WTC11 (cell line): ENCODE measurements at regions not wholly inside any gene's neighbourhood (a gene's known extent, or its start where the extent isn't known, plus 50 kb on each side); places are given as distances from the start of the nearest gene placed in this dataset.

Source experiments
- ATAC-seq: fragments of 200-7000 bp; cut with Tn5 transposase; 2 replicates; pipeline ENCODE4 v1.10.0; 2021; ENCODE audit warnings: mild to moderate bottlenecking, moderate library complexity
- CTCF ChIA-PET: fragments of 300-600 bp; sonication (Branson Sonifier 250); formaldehyde crosslinking; loops from one replicate; lab custom pipeline; 2021; ENCODE audit warnings: antibody characterized with exemption; lab: Charles Lee
- POLR2A ChIA-PET: fragments of 350-600 bp; sonication (Branson Sonifier 250); formaldehyde crosslinking; loops from one replicate; lab custom pipeline; 2021; ENCODE audit warnings: antibody characterized with exemption; lab: Charles Lee
- DNase-seq: peaks from one replicate; pipeline ENCODE4 v3.0.0; 2021; ENCODE audit warnings: low spot score
- H3K27ac Mint-ChIP-seq: 2 replicates; pipeline ENCODE4 v1.8.0; 2021; ENCODE audit warnings: mixed read lengths
- H3K27me3 Mint-ChIP-seq: 2 replicates; pipeline ENCODE4 v1.8.0; 2021; ENCODE audit warnings: low read depth, mild to moderate bottlenecking, moderate library complexity, mixed read lengths
- H3K36me3 Mint-ChIP-seq: 2 replicates; pipeline ENCODE4 v1.8.0; 2021; ENCODE audit warnings: mixed read lengths
- H3K4me1 Mint-ChIP-seq: 2 replicates; pipeline ENCODE4 v1.8.0; 2022; ENCODE audit warnings: mixed read lengths
- H3K4me3 Mint-ChIP-seq: 2 replicates; pipeline ENCODE4 v1.8.0; 2021; ENCODE audit warnings: mild to moderate bottlenecking, moderate library complexity, mixed read lengths
- H3K9me3 Mint-ChIP-seq: 2 replicates; pipeline ENCODE4 v1.8.0; 2021; ENCODE audit warnings: mixed read lengths
- CREB1 ChIP-seq: sonication (generic); formaldehyde crosslinking; IDR thresholded peaks from 2 replicates; pipeline ENCODE4 v1.8.0; 2023; ENCODE audit warnings: mild to moderate bottlenecking, missing genetic modification reagents
- FOXJ3 ChIP-seq: sonication (generic); formaldehyde crosslinking; IDR thresholded peaks from 2 replicates; pipeline ENCODE4 v1.9.0; 2021; ENCODE audit warnings: missing genetic modification reagents, mild to moderate bottlenecking, borderline replicate concordance
- GABPB1 ChIP-seq: sonication (generic); formaldehyde crosslinking; IDR thresholded peaks from 2 replicates; pipeline ENCODE4 v1.8.1; 2023; ENCODE audit warnings: mild to moderate bottlenecking, missing genetic modification reagents
- JUN ChIP-seq: sonication (generic); formaldehyde crosslinking; IDR thresholded peaks from 2 replicates; pipeline ENCODE4 v1.8.0; 2023; ENCODE audit warnings: mild to moderate bottlenecking, missing genetic modification reagents
- NR1H2 ChIP-seq: sonication (generic); formaldehyde crosslinking; IDR thresholded peaks from 2 replicates; pipeline ENCODE4 v1.9.0; 2021; ENCODE audit warnings: mild to moderate bottlenecking, moderate library complexity, missing genetic modification reagents
- OVOL2 ChIP-seq: fragments of 250-450 bp; sonication (Bioruptor Pico); IDR thresholded peaks from 2 replicates; pipeline ENCODE4 v1.9.0; 2021; ENCODE audit warnings: mild to moderate bottlenecking, borderline replicate concordance
- RORB ChIP-seq: fragments of 250-450 bp; sonication (Bioruptor Pico); IDR thresholded peaks from 2 replicates; pipeline ENCODE4 v1.9.0; 2021; ENCODE audit warnings: mild to moderate bottlenecking
- SMAD4 ChIP-seq: sonication (generic); formaldehyde crosslinking; IDR thresholded peaks from 2 replicates; pipeline ENCODE4 v1.8.0; 2022; ENCODE audit warnings: mild to moderate bottlenecking, missing genetic modification reagents
- TEAD4 ChIP-seq: sonication (generic); formaldehyde crosslinking; IDR thresholded peaks from 2 replicates; pipeline ENCODE4 v1.8.0; 2022; ENCODE audit warnings: mild to moderate bottlenecking, missing genetic modification reagents
- ZNF423 ChIP-seq: fragments of 250-450 bp; sonication (Bioruptor Pico); IDR thresholded peaks from 2 replicates; pipeline ENCODE4 v2.1.2; 2022; ENCODE audit warnings: mild to moderate bottlenecking, moderate library complexity
- TF ChIP-seq, protein P1 (sequence below): sonication (generic); formaldehyde crosslinking; IDR thresholded peaks from 2 replicates; pipeline ENCODE4 v1.8.1; 2023; ENCODE audit warnings: mild to moderate bottlenecking, missing genetic modification reagents, moderate library complexity
- TF ChIP-seq, protein P2 (sequence below): sonication (generic); formaldehyde crosslinking; IDR thresholded peaks from 2 replicates; pipeline ENCODE4 v1.8.0; 2023; ENCODE audit warnings: missing genetic modification reagents, mild to moderate bottlenecking, borderline replicate concordance
- TF ChIP-seq, protein P3 (sequence below): sonication (generic); formaldehyde crosslinking; IDR thresholded peaks from 2 replicates; pipeline ENCODE4 v1.8.0; 2022; ENCODE audit warnings: missing genetic modification reagents

DNA sequence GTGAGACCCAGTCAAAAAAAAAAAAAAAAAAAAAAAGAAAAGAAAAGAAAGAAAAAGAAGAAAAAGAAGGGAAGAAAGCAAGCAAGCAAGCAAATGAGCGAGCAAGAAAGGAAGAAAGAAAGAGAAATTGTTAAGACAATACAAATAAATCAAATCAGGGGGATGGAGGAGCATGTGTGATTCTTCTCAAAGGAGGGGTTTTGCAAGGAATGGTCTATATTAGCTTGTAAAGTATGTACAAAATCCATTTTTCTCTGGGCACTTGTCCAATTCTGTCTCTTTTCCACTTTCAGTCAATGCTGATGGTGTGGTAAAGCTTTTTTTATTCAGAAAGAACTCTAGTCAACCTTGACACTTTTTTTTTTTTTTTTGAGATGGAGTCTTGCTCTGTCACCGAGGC is 133.7 kb upstream of the TNFAIP3 start (continued):
- TF ChIP-seq, protein P1, sequence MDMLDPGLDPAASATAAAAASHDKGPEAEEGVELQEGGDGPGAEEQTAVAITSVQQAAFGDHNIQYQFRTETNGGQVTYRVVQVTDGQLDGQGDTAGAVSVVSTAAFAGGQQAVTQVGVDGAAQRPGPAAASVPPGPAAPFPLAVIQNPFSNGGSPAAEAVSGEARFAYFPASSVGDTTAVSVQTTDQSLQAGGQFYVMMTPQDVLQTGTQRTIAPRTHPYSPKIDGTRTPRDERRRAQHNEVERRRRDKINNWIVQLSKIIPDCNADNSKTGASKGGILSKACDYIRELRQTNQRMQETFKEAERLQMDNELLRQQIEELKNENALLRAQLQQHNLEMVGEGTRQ (CRISPR knock-in tag): no peak

DNA sequence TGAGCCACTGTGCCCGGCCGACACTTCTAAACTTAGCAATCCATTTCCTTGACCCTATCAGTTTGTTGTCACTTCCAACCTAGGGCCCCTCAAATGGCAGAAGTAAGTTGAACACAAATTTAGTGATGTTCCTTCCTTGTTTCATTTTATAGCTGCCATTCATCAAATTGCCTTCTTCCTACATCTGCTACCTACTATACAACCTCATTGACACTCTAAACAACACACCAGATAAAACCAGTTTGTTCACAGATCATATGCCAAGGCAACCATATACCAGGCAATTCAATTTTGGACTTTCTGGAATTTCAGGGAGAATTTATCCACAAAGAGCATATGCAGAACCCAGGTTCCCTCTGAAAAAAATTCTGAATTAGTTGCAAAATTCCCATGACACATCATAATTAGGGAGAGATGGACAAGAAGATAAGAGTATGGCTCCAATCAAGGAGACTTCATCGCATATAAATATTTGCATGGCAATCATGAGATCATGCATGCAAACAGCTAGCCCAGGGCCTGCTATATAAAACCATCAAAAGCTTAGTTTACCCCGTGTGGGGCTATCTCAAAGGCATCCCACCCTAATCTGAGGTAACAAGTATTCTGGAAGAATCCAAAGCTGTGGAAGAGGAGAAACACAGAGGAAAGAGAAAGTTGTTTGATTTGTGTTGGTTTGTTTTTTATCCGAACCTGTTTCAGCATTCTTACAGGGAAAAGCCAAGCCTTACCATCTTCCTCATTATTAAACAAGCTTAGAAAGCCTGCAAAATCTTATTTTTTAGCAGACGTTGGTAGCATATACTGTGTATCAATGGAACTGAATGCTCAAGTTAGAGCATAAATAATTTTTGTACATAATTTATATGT is 132.8 kb upstream of the TNFAIP3 start:
- no peak for ATAC-seq
- no peak overlapping the region for H3K27ac Mint-ChIP-seq
- no peaks in the 10 kb centered on the region for H3K9me3 Mint-ChIP-seq
- POLR2A ChIA-PET: no interaction called here
- no peak overlapping the region for H3K4me3 Mint-ChIP-seq
- H3K27me3 Mint-ChIP-seq: no peaks in the 10 kb centered on the region
- H3K36me3 Mint-ChIP-seq: no peaks in the 10 kb centered on the region
- TF ChIP-seq RORB (CRISPR knock-in tag) (no peak), JUN (CRISPR knock-in tag) (no peak)
- TF ChIP-seq, all 79 proteins: peak for 0
- CTCF ChIA-PET: interaction anchor here (0.7 kb wide), 1 partner anchor 318 kb away, joined by 3 read pairs; no protein-coding TSS in a partner anchor
- no peaks in the 10 kb centered on the region for H3K4me1 Mint-ChIP-seq
- no peak for DNase-seq

DNA sequence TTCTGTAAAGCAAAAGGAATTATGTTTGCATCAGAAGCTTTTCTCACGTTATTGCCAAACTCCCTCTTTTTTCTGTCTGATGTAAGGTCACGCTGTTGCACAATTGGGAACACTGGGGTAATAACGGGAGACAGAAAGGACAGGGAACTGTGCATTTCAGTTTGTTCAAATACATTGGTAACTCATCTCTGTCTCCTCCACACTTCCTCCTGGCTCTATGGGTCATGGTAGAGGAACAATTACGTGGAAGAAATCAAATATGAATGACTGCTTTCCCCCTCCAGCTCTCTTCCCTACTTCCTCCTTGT is 132.2 kb upstream of the TNFAIP3 start:
- H3K4me3 Mint-ChIP-seq: no peak overlapping the region
- TF ChIP-seq CREB1 (CRISPR knock-in tag) (no peak), GABPB1 (CRISPR knock-in tag) (peak; percentile 99)
- DNase-seq (no peak), ATAC-seq (no peak)
- ChIA-PET POLR2A (no interaction called here), CTCF (no interaction called here)
- no peaks in the 10 kb centered on the region for H3K36me3 Mint-ChIP-seq
- H3K4me1 Mint-ChIP-seq: no peaks in the 10 kb centered on the region
- H3K27ac Mint-ChIP-seq: no peak overlapping the region
- no peaks in the 10 kb centered on the region for H3K9me3 Mint-ChIP-seq
- no peaks in the 10 kb centered on the region; the same call in 1 of the 2 replicates for H3K27me3 Mint-ChIP-seq

DNA sequence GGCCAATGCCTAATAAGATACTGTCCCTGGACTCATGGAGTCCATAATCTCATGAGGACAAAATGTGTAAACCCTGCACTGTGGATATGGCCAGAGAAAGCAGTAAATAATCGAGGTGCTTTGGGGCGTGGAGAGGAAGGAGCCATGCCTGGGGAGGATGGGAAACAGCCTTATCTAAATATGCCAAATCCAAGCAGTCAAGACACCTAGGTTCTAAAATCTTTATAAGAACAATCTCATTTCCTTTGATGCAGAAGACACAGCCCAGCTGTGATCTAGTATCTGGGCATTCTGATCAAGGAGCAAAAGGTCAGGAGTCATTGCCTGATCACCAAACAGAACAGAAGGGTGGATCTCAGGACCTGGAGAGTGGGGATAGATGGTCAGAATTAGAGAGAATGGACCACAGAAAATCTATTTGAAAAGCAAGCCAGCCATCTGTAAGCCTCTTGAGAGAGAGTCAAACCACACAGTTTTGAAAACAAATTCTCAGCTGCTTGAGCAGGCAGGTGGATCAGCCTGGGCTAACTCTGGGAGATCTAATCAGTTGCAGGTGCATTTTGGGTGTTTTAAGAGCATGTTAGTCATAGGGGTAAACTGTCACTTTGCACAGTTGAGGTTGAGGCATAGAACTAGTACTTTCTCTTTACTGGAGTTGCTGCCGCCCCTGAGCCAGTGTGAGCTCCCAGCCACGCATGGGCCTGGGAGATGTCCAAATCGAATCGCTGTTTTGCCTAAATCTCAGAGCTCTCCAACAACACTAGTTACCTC is 130.8 kb upstream of the TNFAIP3 start:
- POLR2A ChIA-PET: no interaction called here
- CTCF ChIA-PET: interaction anchor here (0.9 kb wide), 1 partner anchor 28 kb away, joined by 4 read pairs; no protein-coding TSS in a partner anchor
- no peak for ATAC-seq

More for the DNA sequence above, 130.8 kb upstream of the TNFAIP3 start:
- Mint-ChIP-seq H3K27me3 (no peaks in the 10 kb centered on the region; the same call in 1 of the 2 replicates), H3K36me3 (no peaks in the 10 kb centered on the region), H3K4me1 (peaks cover 6% of the 10 kb centered on the region), H3K4me3 (no peak overlapping the region), H3K9me3 (no peaks in the 10 kb centered on the region), H3K27ac (no peak overlapping the region)
- TF ChIP-seq, protein P2, sequence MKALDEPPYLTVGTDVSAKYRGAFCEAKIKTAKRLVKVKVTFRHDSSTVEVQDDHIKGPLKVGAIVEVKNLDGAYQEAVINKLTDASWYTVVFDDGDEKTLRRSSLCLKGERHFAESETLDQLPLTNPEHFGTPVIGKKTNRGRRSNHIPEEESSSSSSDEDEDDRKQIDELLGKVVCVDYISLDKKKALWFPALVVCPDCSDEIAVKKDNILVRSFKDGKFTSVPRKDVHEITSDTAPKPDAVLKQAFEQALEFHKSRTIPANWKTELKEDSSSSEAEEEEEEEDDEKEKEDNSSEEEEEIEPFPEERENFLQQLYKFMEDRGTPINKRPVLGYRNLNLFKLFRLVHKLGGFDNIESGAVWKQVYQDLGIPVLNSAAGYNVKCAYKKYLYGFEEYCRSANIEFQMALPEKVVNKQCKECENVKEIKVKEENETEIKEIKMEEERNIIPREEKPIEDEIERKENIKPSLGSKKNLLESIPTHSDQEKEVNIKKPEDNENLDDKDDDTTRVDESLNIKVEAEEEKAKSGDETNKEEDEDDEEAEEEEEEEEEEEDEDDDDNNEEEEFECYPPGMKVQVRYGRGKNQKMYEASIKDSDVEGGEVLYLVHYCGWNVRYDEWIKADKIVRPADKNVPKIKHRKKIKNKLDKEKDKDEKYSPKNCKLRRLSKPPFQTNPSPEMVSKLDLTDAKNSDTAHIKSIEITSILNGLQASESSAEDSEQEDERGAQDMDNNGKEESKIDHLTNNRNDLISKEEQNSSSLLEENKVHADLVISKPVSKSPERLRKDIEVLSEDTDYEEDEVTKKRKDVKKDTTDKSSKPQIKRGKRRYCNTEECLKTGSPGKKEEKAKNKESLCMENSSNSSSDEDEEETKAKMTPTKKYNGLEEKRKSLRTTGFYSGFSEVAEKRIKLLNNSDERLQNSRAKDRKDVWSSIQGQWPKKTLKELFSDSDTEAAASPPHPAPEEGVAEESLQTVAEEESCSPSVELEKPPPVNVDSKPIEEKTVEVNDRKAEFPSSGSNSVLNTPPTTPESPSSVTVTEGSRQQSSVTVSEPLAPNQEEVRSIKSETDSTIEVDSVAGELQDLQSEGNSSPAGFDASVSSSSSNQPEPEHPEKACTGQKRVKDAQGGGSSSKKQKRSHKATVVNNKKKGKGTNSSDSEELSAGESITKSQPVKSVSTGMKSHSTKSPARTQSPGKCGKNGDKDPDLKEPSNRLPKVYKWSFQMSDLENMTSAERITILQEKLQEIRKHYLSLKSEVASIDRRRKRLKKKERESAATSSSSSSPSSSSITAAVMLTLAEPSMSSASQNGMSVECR (CRISPR knock-in tag): no peak
- TF ChIP-seq SMAD4 (CRISPR knock-in tag): no peak
- TF ChIP-seq, protein P3, sequence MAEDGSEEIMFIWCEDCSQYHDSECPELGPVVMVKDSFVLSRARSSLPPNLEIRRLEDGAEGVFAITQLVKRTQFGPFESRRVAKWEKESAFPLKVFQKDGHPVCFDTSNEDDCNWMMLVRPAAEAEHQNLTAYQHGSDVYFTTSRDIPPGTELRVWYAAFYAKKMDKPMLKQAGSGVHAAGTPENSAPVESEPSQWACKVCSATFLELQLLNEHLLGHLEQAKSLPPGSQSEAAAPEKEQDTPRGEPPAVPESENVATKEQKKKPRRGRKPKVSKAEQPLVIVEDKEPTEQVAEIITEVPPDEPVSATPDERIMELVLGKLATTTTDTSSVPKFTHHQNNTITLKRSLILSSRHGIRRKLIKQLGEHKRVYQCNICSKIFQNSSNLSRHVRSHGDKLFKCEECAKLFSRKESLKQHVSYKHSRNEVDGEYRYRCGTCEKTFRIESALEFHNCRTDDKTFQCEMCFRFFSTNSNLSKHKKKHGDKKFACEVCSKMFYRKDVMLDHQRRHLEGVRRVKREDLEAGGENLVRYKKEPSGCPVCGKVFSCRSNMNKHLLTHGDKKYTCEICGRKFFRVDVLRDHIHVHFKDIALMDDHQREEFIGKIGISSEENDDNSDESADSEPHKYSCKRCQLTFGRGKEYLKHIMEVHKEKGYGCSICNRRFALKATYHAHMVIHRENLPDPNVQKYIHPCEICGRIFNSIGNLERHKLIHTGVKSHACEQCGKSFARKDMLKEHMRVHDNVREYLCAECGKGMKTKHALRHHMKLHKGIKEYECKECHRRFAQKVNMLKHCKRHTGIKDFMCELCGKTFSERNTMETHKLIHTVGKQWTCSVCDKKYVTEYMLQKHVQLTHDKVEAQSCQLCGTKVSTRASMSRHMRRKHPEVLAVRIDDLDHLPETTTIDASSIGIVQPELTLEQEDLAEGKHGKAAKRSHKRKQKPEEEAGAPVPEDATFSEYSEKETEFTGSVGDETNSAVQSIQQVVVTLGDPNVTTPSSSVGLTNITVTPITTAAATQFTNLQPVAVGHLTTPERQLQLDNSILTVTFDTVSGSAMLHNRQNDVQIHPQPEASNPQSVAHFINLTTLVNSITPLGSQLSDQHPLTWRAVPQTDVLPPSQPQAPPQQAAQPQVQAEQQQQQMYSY: no peak
- no peak for TF ChIP-seq TEAD4 (CRISPR knock-in tag)
- TF ChIP-seq NR1H2 (CRISPR knock-in tag): no peak
- TF ChIP-seq FOXJ3 (CRISPR knock-in tag): no peak
- no peak for TF ChIP-seq OVOL2 (CRISPR knock-in tag)
- TF ChIP-seq ZNF423 (CRISPR knock-in tag): no peak
- no peak for DNase-seq
